Superior temporal gyrus (tissue), 1 donor: ENCODE measurements at regions not wholly inside any gene's neighbourhood (a gene's known extent, or its start where the extent isn't known, plus 50 kb on each side); places are given as distances from the start of the nearest gene placed in this dataset.
"Not testable (repeated sequence)": the region's sequence is repeated elsewhere in the genome, so short reads cannot be mapped to it uniquely, and the experiment has no call there.

Source experiments
- DNase-seq: peaks from one replicate; pipeline ENCODE4 v3.0.0-alpha.2; 2016; ENCODE audit errors: extremely low spot score

GRCh38 chr1:104019675-104020049 lies 270.0 kb downstream of the AMY1C start:
- DNase-seq = no peak

GRCh38 chr1:104028416-104029035 lies 278.8 kb downstream of the AMY1C start:
- no peak for DNase-seq

GRCh38 chr1:104029456-104029970 lies 279.8 kb downstream of the AMY1C start:
- DNase-seq = no peak

- no peak for DNase-seq
Observed at GRCh38 chr1:104056786-104057185, 307.1 kb downstream of the AMY1C start.

- not testable (repeated sequence) for DNase-seq
Observed at GRCh38 chr1:104057219-104057898, 307.7 kb downstream of the AMY1C start.

GRCh38 chr1:104061637-104062036 lies 311.9 kb downstream of the AMY1C start:
- not testable (repeated sequence) for DNase-seq

- no peak for DNase-seq
Observed at GRCh38 chr1:104064399-104064798, 314.7 kb downstream of the AMY1C start.

GRCh38 chr1:104072915-104073371 lies 323.2 kb downstream of the AMY1C start:
- no peak for DNase-seq

GRCh38 chr1:104073463-104073902 lies 323.8 kb downstream of the AMY1C start:
- DNase-seq = no peak

GRCh38 chr1:104082221-104082620 lies 332.5 kb downstream of the AMY1C start:
- no peak for DNase-seq

GRCh38 chr1:104084380-104084779 lies 334.7 kb downstream of the AMY1C start:
- DNase-seq = no peak

GRCh38 chr1:104092698-104093097 lies 343.0 kb downstream of the AMY1C start:
- DNase-seq = peak; percentile 44

GRCh38 chr1:104098837-104099236 lies 349.1 kb downstream of the AMY1C start:
- no peak for DNase-seq

- no peak for DNase-seq
Observed at GRCh38 chr1:104100115-104100514, 350.4 kb downstream of the AMY1C start.

GRCh38 chr1:104105465-104105864 lies 355.8 kb downstream of the AMY1C start:
- no peak for DNase-seq

GRCh38 chr1:104120525-104120924 lies 370.8 kb downstream of the AMY1C start:
- no peak for DNase-seq

GRCh38 chr1:104121271-104121670 lies 371.6 kb downstream of the AMY1C start:
- DNase-seq = no peak

GRCh38 chr1:104125266-104125665 lies 375.6 kb downstream of the AMY1C start:
- DNase-seq = no peak

- DNase-seq = no peak
Observed at GRCh38 chr1:104125970-104126369, 376.3 kb downstream of the AMY1C start.

GRCh38 chr1:104132382-104132973 lies 382.8 kb downstream of the AMY1C start:
- DNase-seq = peak; percentile 49

- DNase-seq = not testable (repeated sequence)
Observed at GRCh38 chr1:104135036-104135435, 385.3 kb downstream of the AMY1C start.

- no peak for DNase-seq
Observed at GRCh38 chr1:104136621-104137020, 386.9 kb downstream of the AMY1C start.

GRCh38 chr1:104156738-104157137 lies 407.0 kb downstream of the AMY1C start:
- no peak for DNase-seq
